EH (cell line): ENCODE measurements at regions not wholly inside any gene's neighbourhood (a gene's known extent, or its start where the extent isn't known, plus 50 kb on each side); places are given as distances from the start of the nearest gene placed in this dataset.

ENCODE experiments used
- DNase-seq: peaks from one replicate; pipeline ENCODE4 v3.0.0-alpha.2; 2015; ENCODE audit warnings: low read depth

DNA sequence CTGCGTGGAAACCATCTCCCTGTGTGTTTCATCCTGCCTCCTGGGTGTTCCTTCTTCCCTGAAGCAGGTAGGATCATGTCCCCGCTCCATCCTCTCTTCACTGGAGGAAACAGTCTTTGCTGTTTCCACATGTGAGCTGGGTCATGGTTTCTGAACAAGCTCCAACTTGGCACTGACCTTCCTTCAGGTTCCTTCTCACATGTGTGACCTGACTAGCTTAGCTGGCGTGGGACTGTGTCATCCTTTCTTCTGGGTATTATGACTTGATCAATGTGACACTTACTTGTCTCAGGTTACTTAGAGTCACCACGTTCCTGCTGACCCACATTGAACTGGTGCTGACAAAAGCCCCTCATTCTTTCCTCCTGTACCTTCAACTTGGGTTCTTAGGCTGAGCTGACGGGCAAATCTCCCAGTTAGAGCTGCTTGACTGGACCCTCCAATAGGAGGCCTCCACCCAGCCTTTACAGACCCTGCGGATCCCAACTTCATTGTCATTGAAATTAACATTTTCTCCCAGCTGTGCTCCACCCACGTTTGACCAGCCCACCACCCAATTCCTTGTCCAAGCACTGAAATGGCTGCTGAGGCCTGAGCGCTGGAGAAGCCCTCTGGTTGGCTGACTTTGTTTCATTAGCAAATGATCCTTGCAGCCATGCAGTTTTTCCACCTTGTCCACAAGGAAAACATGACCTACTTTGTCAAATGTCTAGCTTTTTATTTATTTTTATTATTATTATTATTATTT is 128.1 kb downstream of the DDX1 start:
- DNase-seq = no peak

DNA sequence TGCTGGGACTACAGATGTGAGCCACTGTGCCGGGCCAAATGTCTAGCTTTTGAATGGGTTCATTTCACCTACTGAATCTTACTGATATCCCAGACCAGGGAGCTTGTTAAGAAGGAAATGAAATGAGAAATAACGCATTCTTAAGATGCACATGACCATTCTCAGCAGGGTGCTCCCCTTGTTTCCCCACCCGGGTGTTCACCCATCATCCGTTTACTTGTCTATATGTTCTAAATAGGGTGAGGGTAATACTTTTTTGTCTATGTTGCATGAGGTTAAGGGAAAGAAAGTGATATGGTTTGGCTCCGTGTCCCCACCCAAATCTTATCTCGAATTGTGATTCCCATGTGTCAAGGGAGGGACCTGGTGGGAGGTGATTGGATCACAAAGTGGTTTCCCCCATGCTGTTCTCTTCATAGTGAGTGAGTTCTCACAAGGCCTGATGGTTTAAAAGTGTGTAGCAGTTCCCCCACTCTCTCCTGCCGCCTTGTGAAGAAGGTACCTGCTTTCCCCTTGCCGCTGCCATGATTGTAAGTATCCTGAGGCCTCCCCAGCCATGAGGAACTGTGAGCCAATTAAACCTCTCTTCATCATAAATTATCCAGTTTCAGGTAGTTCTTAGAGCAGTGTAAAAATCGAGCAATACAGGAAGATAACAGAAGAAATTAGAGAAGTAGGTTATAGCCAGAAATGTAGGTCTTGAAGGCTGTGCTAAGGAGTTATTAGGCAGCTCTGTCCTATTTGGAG is 129.1 kb downstream of the DDX1 start:
- DNase-seq = no peak

GRCh38 chr2:15721411-15722067 is 129.9 kb downstream of the DDX1 start:
- DNase-seq = no peak

DNA sequence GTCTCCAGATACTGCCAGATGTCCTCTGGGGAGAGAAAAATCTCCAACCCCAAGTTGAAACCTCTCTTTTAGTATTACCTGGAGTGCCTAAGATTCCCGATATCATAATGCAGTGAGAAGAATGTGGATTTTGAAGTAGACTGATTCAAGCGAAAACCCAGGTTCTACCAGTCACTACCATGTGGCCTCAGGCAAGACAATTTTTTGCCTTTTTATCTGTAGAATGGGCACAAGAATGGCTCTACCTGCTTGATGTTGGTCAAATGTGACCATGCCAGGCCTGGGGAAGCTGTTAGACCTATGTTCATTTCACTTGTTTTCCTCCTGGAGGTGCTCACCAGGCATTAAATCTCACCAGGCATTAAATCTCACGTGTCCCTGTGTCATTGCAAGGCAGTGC is 131.3 kb downstream of the DDX1 start:
- no peak for DNase-seq

DNA sequence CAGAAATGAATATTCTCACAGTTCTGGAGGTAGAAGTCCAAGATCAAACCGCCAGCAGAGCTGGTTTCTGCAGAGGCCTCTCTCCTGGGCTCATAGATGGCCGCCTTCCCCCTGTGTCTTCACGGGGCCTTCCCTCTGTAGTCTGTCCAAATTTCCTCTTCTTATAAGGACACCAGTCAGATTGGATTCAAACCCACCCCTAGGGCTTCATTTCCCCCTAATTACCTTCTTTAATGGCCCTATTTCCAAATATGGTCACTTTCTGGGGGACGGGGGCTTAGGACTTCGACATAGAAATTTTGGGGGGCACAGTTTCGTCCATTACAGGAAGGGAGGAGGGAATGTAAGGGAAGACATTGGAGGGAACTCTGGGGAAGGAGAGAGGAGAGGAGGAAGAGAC is 132.6 kb downstream of the DDX1 start:
- DNase-seq = no peak

- no peak for DNase-seq
These were observed 133.6 kb downstream of the DDX1 start for GRCh38 chr2:15725101-15725781.

- no peak for DNase-seq
These were observed 134.1 kb downstream of the DDX1 start for GRCh38 chr2:15725782-15726112.

- no peak for DNase-seq
These were observed 134.8 kb downstream of the DDX1 start for GRCh38 chr2:15726321-15727057.

DNA sequence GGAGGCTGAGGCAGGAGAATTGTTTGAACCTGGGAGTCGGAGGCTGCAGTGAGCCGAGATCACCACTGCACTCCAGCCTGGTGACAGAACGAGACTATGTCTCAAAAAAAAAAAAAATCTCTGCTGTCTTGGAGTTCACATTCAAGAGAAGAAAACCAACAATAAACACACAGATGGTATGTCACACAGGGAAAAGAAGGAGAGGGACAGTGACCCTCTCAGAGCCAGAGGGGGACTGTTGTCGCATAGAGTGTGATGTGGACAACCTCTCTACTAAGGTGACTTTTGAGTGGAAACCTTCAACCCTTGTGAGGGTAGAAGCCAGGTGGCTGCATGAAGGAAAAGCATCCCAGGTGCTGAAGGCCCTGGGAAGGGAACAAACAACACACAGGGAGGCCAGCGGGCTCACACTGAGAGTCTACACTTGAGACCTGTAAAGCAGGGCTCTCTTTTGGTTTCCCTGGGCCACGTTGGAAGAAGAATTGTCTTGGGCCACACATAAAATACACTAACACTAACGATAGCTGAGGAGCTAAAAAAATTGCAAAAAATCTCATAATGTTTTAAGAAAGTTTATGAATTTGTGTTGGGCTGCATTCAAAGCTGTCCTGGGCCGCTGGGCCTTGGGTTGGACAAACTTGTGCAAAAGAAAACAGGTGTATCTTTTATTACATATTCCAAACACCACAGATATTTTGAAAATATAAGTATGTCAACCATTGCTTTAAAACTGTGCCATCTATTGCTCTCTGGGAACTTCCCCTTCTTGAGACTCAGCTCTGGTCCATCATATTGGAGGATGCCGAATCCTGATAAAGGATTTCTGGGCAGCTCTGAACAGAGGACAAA is 136.0 kb downstream of the DDX1 start:
- no peak for DNase-seq

DNA sequence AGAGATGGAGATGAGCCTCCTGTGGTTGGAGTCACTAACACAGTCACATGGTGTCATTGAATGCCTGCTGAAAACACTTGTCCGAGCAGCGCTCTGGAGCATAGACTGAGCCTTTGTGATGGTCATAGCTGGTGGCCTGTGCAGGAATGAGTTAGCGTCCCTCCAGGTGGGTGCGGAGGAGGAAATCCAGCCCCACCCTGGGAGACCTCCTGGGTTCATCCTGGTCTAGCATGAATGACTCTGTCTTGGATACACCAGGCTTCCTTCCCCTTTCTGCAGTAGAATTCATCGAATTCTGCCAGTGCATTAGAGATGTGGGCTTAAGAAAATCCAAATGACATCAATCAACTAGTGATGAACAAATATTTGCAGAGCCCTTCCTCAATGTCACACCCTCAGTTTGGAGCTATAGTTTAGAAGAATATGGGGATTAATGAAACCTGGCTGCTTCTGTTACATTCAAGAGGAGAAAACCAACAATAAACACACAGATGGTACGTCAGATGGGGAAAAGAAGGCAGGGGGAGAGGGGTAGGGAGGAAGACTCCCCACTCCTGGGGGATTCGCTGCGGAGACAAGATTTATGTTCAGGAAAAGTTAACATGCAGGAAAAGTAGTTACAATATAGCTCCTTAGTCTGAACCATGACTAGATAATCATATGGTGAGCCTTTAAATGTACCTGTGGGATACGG is 136.7 kb downstream of the DDX1 start:
- DNase-seq = no peak

DNA sequence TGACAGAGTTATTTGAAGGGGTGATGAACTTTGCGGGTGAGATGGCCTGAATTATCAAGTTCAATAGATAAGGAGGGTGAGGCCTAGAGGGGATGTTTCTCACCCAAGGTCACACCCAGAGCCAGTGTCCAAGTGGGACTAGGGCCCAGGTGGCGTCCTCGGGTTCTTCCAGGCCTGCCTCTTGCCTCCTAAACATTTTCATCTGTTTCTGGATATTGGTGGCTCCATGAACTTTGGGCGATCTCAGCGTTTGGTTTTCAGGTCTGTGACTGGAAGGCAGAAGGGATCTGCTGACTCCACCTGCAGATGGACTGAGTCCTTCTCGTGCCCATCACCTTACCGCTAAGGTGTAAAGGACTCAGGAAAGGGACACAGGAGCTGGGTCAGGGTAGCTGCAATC is 137.3 kb downstream of the DDX1 start:
- no peak for DNase-seq

- no peak for DNase-seq
These were observed 138.3 kb downstream of the DDX1 start for GRCh38 chr2:15729709-15730544.

GRCh38 chr2:15730545-15731212 is 139.0 kb downstream of the DDX1 start:
- DNase-seq = peak; percentile 87

- no peak for DNase-seq
These were observed 139.7 kb downstream of the DDX1 start for GRCh38 chr2:15731213-15731888.

GRCh38 chr2:15731889-15732271 is 140.2 kb downstream of the DDX1 start:
- no peak for DNase-seq

DNA sequence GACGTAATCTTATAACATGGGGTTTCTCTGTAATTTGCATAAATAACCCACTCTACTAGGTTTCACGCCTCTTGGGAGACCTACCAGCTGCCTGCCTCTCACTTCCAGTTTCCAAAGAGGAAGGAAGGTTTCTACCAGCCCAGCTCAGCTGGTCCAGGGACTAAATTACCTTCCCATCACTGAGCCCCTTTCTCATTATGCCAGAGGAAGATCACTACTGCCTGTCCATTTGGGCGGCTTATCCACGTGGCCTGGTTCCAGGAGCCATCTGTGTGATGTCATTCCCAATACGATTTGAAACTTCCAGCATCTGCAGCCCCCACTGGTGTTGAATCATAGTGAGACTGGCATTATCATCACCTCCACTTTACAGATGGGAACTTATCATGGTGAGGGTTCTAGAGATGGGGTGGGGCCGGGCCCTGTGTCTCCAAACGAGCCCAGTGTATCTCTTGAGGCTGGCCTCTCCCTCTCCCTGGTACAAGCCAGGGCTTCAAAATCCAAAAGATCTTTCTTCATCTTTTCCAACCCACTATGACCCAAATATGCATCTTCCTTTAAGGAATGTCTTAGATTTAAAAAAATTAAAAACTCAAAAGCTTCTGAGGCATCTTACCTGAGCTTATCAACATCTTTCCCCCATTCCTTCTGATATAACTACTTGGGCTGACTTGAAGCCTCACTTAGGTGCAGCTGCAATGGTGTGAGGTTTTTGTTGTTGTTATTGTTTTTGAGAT is 140.8 kb downstream of the DDX1 start:
- DNase-seq = no peak

DNA sequence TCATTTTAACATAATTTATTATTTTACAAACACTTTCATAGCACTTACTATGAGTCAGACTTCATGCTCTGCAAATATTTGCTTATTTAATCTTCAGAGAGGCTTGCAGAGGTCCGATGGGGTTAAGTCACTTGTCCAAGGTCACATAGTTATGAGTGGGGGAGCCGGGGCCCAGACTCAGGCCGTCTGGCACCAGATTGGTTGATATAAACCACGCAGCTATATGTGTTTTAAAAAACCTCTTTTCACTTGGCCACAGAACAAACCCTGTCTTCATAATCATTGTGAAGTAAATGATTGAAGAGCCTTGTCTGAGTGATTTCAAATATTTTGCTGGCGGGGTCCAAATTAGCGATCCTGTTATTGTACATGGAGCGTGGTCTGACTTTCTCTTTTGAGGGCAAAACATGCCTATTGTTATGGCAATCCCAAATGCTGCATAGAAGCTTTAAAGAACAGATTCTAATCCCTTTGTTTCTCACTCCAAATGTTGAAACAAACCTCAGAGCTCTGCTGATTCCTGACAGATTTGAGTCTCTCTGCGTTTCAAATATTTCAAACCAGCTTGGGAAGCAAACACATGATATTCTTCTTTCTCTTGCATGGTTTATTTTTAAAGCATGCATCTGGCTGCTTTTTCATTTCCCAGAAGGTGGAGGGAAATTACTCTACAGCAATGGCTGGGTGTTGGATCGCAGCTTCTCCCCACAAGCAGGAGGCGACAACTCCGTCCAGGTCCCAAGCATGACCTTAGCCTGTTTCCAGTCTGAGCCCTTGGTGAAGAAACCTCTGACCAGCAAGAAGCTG is 142.4 kb downstream of the DDX1 start:
- peak; percentile 44 for DNase-seq
